ENCODE measurements at regions not wholly inside any gene's neighbourhood (a gene's known extent, or its start where the extent isn't known, plus 50 kb on each side); places are given as distances from the start of the nearest gene placed in this dataset.

- Histone ChIP-seq H3K36me3 (ENCODE audit: control insufficient read depth, insufficient read depth, low read length) (no peaks in the 10 kb centered on the region), H3K27me3 (ENCODE audit: control insufficient read depth, insufficient read depth, low read length, poor library complexity, severe bottlenecking) (no peaks in the 10 kb centered on the region), H3K9me3 (ENCODE audit: control insufficient read depth, low read length) (peaks cover 2% of the 10 kb centered on the region), H3K4me1 (ENCODE audit: control insufficient read depth, insufficient read depth, low read length) (no peaks in the 10 kb centered on the region), H3K4me3 (ENCODE audit: low read length) (no peak overlapping the region), H3K9ac (ENCODE audit: extremely low read depth, low read length, poor library complexity, severe bottlenecking) (no peak overlapping the region), H3K27ac (ENCODE audit: low read depth, low read length) (no peak overlapping the region)
- Mint-ChIP-seq H3K4me1 (no peaks in the 10 kb centered on the region), H3K4me3 (no peak overlapping the region), H3K27ac (no peak overlapping the region), H3K36me3 (ENCODE audit: low read depth) (no peaks in the 10 kb centered on the region), H3K27me3 (ENCODE audit: insufficient read depth) (no peaks in the 10 kb centered on the region), H3K9me3 (no peaks in the 10 kb centered on the region)
- no peak for DNase-seq
- no CpG with 5 or more reads among the region's 1 CpG for WGBS, 2 experiments (ENCODE audit: insufficient coverage in 1 of 2, insufficient read length in 1 of 2)
- no peak for TF ChIP-seq CTCF (conservative IDR thresholded peaks at IDR 0.05)
Measured at GRCh38 chr5:104375345-104375744, 812.8 kb upstream of the NUDT12 start.

DNA sequence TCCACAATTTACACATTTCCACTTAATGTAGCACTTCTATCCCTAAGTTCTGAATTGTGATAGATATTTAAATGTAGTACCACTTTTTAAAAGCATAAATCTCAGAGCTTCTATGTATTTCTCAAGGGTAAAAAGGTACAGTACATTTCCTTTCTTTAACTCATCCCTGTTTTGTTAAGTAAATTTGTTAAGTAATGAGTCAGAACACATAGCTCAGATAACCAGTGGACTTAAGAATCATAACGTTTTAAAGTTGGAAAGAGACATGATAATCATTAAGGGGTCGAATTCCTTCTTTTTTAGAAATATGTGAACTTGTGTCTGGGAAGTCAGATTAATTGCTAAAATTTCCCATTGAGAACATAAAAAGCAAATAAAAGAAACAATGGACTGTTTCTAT, 810.2 kb upstream of the NUDT12 start:
- Histone ChIP-seq H3K27ac (ENCODE audit: low read depth, low read length) (no peak overlapping the region), H3K27me3 (ENCODE audit: control insufficient read depth, insufficient read depth, low read length, poor library complexity, severe bottlenecking) (no peaks in the 10 kb centered on the region), H3K4me3 (ENCODE audit: low read length) (no peak overlapping the region), H3K9me3 (ENCODE audit: control insufficient read depth, low read length) (peaks cover 4% of the 10 kb centered on the region), H3K4me1 (ENCODE audit: control insufficient read depth, insufficient read depth, low read length) (no peaks in the 10 kb centered on the region), H3K36me3 (ENCODE audit: control insufficient read depth, insufficient read depth, low read length) (no peaks in the 10 kb centered on the region), H3K9ac (ENCODE audit: extremely low read depth, low read length, poor library complexity, severe bottlenecking) (no peak overlapping the region)
- H3K27me3 Mint-ChIP-seq (ENCODE audit: insufficient read depth): no peaks in the 10 kb centered on the region
- no peaks in the 10 kb centered on the region for H3K9me3 Mint-ChIP-seq
- DNase-seq: no peak
- WGBS, 2 experiments (ENCODE audit: insufficient coverage in 1 of 2, insufficient read length in 1 of 2): 80 to 83% methylated on average over 2 of the region's 2 CpGs
- H3K36me3 Mint-ChIP-seq (ENCODE audit: low read depth): no peaks in the 10 kb centered on the region
- no peak overlapping the region for H3K4me3 Mint-ChIP-seq
- TF ChIP-seq CTCF (conservative IDR thresholded peaks at IDR 0.05): no peak
- no peak overlapping the region for H3K27ac Mint-ChIP-seq
- no peaks in the 10 kb centered on the region for H3K4me1 Mint-ChIP-seq

GRCh38 chr5:104372376-104372775, 809.8 kb upstream of the NUDT12 start:
- 91 to 95% methylated on average over 10 of the region's 10 CpGs for WGBS, 2 experiments (ENCODE audit: insufficient coverage in 1 of 2, insufficient read length in 1 of 2)
- no peaks in the 10 kb centered on the region for H3K36me3 Mint-ChIP-seq (ENCODE audit: low read depth)
- Histone ChIP-seq H3K4me1 (ENCODE audit: control insufficient read depth, insufficient read depth, low read length) (no peaks in the 10 kb centered on the region), H3K36me3 (ENCODE audit: control insufficient read depth, insufficient read depth, low read length) (no peaks in the 10 kb centered on the region), H3K27ac (ENCODE audit: low read depth, low read length) (no peak overlapping the region), H3K27me3 (ENCODE audit: control insufficient read depth, insufficient read depth, low read length, poor library complexity, severe bottlenecking) (no peaks in the 10 kb centered on the region), H3K9me3 (ENCODE audit: control insufficient read depth, low read length) (peaks cover 4% of the 10 kb centered on the region), H3K4me3 (ENCODE audit: low read length) (no peak overlapping the region), H3K9ac (ENCODE audit: extremely low read depth, low read length, poor library complexity, severe bottlenecking) (no peak overlapping the region)
- no peak for TF ChIP-seq CTCF (conservative IDR thresholded peaks at IDR 0.05)
- H3K27ac Mint-ChIP-seq: peak overlapping the region; percentile 26
- DNase-seq: no peak
- H3K4me1 Mint-ChIP-seq: no peaks in the 10 kb centered on the region
- no peaks in the 10 kb centered on the region for H3K27me3 Mint-ChIP-seq (ENCODE audit: insufficient read depth)
- H3K9me3 Mint-ChIP-seq: peaks cover 2% of the 10 kb centered on the region
- H3K4me3 Mint-ChIP-seq: no peak overlapping the region

Measured in endodermal cell (in vitro differentiated cells).